ENCODE measurements at regions not wholly inside any gene's neighbourhood (a gene's known extent, or its start where the extent isn't known, plus 50 kb on each side); places are given as distances from the start of the nearest gene placed in this dataset.
"Not testable (repeated sequence)": the region's sequence is repeated elsewhere in the genome, so short reads cannot be mapped to it uniquely, and the experiment has no call there.

DNA sequence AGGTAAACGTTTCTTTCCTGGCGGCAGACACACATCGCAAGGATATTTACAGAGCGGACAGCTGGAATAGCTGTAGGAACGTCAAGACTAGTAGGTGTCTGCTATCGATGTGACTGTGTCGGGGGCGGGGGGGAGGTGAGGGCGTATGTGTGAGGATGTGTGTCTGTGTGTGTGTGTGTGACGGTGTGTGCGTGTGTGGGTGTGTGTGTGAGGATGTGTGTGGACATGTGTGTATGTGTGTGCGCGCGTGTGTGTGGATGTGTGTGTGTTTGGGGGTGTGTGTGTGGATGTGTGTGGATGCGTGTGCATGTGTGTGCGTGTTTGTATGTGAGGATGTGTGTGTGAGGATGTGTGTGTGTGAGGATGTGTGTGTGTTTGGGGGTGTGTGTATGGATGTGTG, 55.4 kb downstream of the PNMA6F start:
- not testable (repeated sequence) for DNase-seq (ENCODE audit: low read depth)

DNA sequence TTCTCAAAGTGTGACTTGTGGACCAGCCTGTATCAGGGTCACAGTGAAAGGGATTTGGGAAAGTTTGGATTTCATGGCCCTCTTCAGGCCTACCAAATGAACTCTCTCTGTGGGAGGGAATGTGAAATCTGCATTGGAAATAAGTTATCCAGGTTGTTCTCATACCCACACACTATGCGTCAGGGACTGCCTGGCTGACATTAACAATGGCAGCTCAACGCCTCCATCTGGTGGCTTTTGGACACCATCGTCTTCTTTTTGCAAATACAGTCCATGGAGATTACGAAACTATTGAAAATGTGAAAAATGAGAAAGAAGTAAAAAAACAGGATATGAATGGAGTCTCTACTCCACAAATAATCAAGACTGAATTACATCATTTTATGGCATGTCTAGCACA, 61.1 kb downstream of the PNMA6F start:
- DNase-seq (ENCODE audit: low read depth): not testable (repeated sequence)

- DNase-seq (ENCODE audit: low read depth): not testable (repeated sequence)
Measured at GRCh38 chrX:153253239-153253638, 68.3 kb downstream of the PNMA6F start.

DNA sequence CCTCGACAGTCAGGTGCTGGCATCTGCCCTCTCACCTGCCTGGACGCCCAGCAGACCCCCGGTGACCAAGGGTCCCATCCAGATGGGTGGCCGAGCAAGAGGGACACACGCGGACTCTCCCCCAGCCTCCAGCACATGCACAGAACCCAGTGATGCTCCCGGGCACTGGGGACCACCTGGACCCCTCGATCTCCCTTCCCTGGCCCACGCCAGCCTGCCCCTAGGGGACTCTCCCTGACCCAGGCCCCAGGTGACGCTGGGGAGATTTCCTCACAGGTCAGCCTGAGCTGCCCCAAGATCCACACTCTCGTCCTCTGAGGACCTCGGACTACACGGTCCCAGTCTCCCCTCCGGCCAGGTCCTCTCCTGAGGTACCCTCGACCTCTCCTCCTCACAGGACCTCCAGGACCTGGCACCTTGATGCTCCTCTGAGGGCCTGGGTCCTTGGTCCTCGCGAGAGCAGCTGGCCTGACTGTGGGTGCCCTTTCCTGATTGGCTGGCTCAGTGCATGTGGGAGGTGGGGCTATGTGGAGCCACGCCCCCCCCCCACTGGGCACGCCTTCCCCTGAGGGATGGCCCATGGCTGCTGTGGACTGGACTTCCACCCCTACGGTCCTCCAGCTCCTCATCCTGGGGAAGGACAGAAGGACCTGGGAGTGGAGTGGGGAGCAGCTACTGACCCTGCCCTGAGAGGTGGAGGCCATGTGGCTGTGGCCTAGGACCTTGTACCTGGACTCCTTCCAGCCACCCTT, 69.0 kb downstream of the PNMA6F start:
- not testable (repeated sequence) for DNase-seq (ENCODE audit: low read depth)

GRCh38 chrX:153251952-153252351, 69.6 kb downstream of the PNMA6F start:
- DNase-seq (ENCODE audit: low read depth): not testable (repeated sequence)

GRCh38 chrX:153250762-153251161, 70.8 kb downstream of the PNMA6F start:
- not testable (repeated sequence) for DNase-seq (ENCODE audit: low read depth)

- DNase-seq (ENCODE audit: low read depth): peak; percentile 42
Measured at GRCh38 chrX:153245288-153245731, 66.2 kb downstream of the MAGEA1 start.

GRCh38 chrX:153244767-153245166, 65.7 kb downstream of the MAGEA1 start:
- no peak for DNase-seq (ENCODE audit: low read depth)

DNA sequence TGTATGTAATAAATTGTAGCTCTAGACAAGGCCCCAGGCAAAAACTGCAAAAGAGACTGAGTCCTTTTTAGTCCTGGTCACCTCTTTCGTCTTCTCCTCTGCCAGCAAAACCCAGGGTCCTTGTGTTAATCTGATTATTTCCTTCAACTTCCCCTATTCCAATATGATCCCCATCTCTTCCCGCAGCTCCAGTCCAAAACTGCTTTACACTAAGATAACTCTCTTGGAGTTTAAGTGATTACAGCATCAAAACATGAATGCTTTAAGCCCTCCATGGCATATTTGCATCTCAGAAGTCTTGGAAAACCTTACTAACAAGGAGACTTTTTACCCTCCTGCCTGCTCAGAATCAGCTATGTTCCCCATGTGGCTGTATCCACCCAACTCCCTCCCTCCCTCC, 59.3 kb downstream of the MAGEA1 start:
- no peak for DNase-seq (ENCODE audit: low read depth)
